Tibial nerve (tissue), 4 donors: ENCODE measurements at regions not wholly inside any gene's neighbourhood (a gene's known extent, or its start where the extent isn't known, plus 50 kb on each side); places are given as distances from the start of the nearest gene placed in this dataset.
"Not testable (repeated sequence)": the region's sequence is repeated elsewhere in the genome, so short reads cannot be mapped to it uniquely, and the experiment has no call there.

Experiments
- DNase-seq, 2 donors: peaks; one replicate each; pipeline ENCODE4 v3.0.0-alpha.2; 2019; ENCODE audit warnings: low spot score in 2 of 2
- H3K27ac ChIP-seq, 4 donors: fragments of 200-600 bp; sonication (generic) in 3 of 4; one replicate each; pipeline ENCODE4 v1.5.1; 2017 to 2019; ENCODE audit warnings: mild to moderate bottlenecking in 1 of 4
- H3K27me3 ChIP-seq, 2 donors: fragments of 200-600 bp; sonication (generic) in 1 of 2; one replicate each; pipeline versions ENCODE4 v1.5.1 to v1.6.0; 2017 to 2019
- H3K36me3 ChIP-seq, 3 donors: fragments of 200-600 bp; sonication (generic); one replicate each; pipeline ENCODE4 v1.5.1; 2018 to 2019
- H3K4me1 ChIP-seq, 4 donors: fragments of 200-600 bp; sonication (generic) in 3 of 4; one replicate each; pipeline ENCODE4 v1.5.1; 2017 to 2019
- H3K4me3 ChIP-seq, 4 donors: fragments of 200-600 bp; sonication (generic) in 3 of 4; one replicate each; pipeline ENCODE4 v1.5.1; 2017 to 2019; ENCODE audit warnings: mild to moderate bottlenecking in 1 of 4, moderate library complexity in 1 of 4
- H3K9me3 ChIP-seq, 4 donors: fragments of 200-600 bp; sonication (generic) in 3 of 4; one replicate each; pipeline ENCODE4 v1.5.1; 2017 to 2019
- CTCF ChIP-seq, 5 experiments: fragments of 200-600 bp in 3 of 5; fragments of 450-650 bp in 2 of 5; sonication (generic) in 3 of 5; IDR thresholded peaks; one replicate each; pipeline ENCODE4 v1.5.1; 2016 to 2019; ENCODE audit warnings: antibody characterized with exemption in 5 of 5, mild to moderate bottlenecking in 3 of 5, moderate library complexity in 2 of 5
- EP300 ChIP-seq, 2 donors: sonication (generic); formaldehyde crosslinking; IDR thresholded peaks; one replicate each; pipeline ENCODE4 v1.6.1; 2017; ENCODE audit warnings: antibody characterized with exemption in 2 of 2, mild to moderate bottlenecking in 1 of 2
- POLR2A ChIP-seq, 2 donors: fragments of 450-650 bp; IDR thresholded peaks; one replicate each; pipeline ENCODE4 v1.6.1; 2017; ENCODE audit warnings: antibody characterized with exemption in 2 of 2, mild to moderate bottlenecking in 2 of 2, moderate library complexity in 2 of 2
- WGBS, 2 donors: methylation state at CpG; one replicate each; pipeline ENCODE4 v1.1.5; 2018; 5-methylcytosine and 5-hydroxymethylcytosine counted together

GRCh38 chr18:49726675-49726963 is 86.7 kb downstream of the ACAA2 start:
- H3K9me3 ChIP-seq: no peaks in the 10 kb centered on the region

GRCh38 chr18:49725809-49726674 is 87.3 kb downstream of the ACAA2 start:
- Histone ChIP-seq H3K9me3 (no peaks in the 10 kb centered on the region), H3K4me3 (no peak overlapping the region), H3K36me3 (no peaks in the 10 kb centered on the region), H3K27ac (peak overlapping the region in 2 of 4 donors; percentile 25 to 68), H3K27me3 (no peaks in the 10 kb centered on the region), H3K4me1 (peaks cover 0 to 26% (median 0%) of the 10 kb centered on the region in 4 donors)
- WGBS, 2 donors: 39 to 53% methylated on average over 13 of the region's 13 CpGs
- peak; percentile 55 to 60 for DNase-seq
- TF ChIP-seq EP300 (IDR thresholded peaks at IDR 0.05) (no peak), CTCF (IDR thresholded peaks at IDR 0.05) (peak in 1 of 5 experiments; percentile 9)

More at GRCh38 chr18:49726675-49726963, 86.7 kb downstream of the ACAA2 start:
- H3K27me3 ChIP-seq: no peaks in the 10 kb centered on the region
- H3K4me3 ChIP-seq: no peak overlapping the region
- TF ChIP-seq POLR2A (IDR thresholded peaks at IDR 0.05) (no peak), CTCF (IDR thresholded peaks at IDR 0.05) (no peak), EP300 (IDR thresholded peaks at IDR 0.05) (no peak)
- WGBS, 2 donors: 86 to 89% methylated on average over 1 of the region's 1 CpG
- H3K4me1 ChIP-seq: peaks cover 0 to 26% (median 0%) of the 10 kb centered on the region in 4 donors
- H3K27ac ChIP-seq: peak overlapping the region in 2 of 4 donors; percentile 22 to 25
- no peak for DNase-seq
- H3K36me3 ChIP-seq: no peaks in the 10 kb centered on the region

GRCh38 chr18:49723648-49724180 is 89.6 kb downstream of the ACAA2 start:
- Histone ChIP-seq H3K9me3 (no peaks in the 10 kb centered on the region), H3K4me1 (peaks cover 0 to 14% (median 0%) of the 10 kb centered on the region in 4 donors), H3K36me3 (no peaks in the 10 kb centered on the region), H3K27ac (no peak overlapping the region), H3K4me3 (no peak overlapping the region), H3K27me3 (no peaks in the 10 kb centered on the region)
- WGBS, 2 donors: 18 to 24% methylated on average over 13 of the region's 13 CpGs
- no peak for DNase-seq
- no peak for TF ChIP-seq CTCF (IDR thresholded peaks at IDR 0.05)
- no peak for TF ChIP-seq POLR2A (IDR thresholded peaks at IDR 0.05)
- TF ChIP-seq EP300 (IDR thresholded peaks at IDR 0.05): no peak

- no peak for TF ChIP-seq CTCF (IDR thresholded peaks at IDR 0.05)
- TF ChIP-seq POLR2A (IDR thresholded peaks at IDR 0.05): no peak
- no peak for TF ChIP-seq EP300 (IDR thresholded peaks at IDR 0.05)
- Histone ChIP-seq H3K36me3 (no peaks in the 10 kb centered on the region), H3K27me3 (no peaks in the 10 kb centered on the region), H3K27ac (no peak overlapping the region), H3K9me3 (no peaks in the 10 kb centered on the region), H3K4me1 (peaks cover 0 to 14% (median 0%) of the 10 kb centered on the region in 4 donors), H3K4me3 (no peak overlapping the region)
- no peak for DNase-seq
- 58 to 69% methylated on average over 4 of the region's 4 CpGs for WGBS, 2 donors
Observed at GRCh38 chr18:49722477-49722876, 90.9 kb downstream of the ACAA2 start.

- Histone ChIP-seq H3K4me3 (no peak overlapping the region), H3K36me3 (no peaks in the 10 kb centered on the region), H3K27ac (no peak overlapping the region), H3K9me3 (no peaks in the 10 kb centered on the region), H3K4me1 (peaks cover 0 to 14% (median 0%) of the 10 kb centered on the region in 4 donors), H3K27me3 (no peaks in the 10 kb centered on the region)
- 84 to 92% methylated on average over 3 of the region's 3 CpGs for WGBS, 2 donors
- TF ChIP-seq EP300 (IDR thresholded peaks at IDR 0.05) (no peak), CTCF (IDR thresholded peaks at IDR 0.05) (no peak)
- no peak for DNase-seq
Observed at GRCh38 chr18:49721981-49722380, 91.4 kb downstream of the ACAA2 start.

GRCh38 chr18:49720944-49721343 is 92.4 kb downstream of the ACAA2 start:
- 96 to 97% methylated on average over 3 of the region's 3 CpGs for WGBS, 2 donors
- not testable (repeated sequence) for H3K36me3 ChIP-seq, H3K9me3 ChIP-seq, DNase-seq, H3K27ac ChIP-seq, H3K4me3 ChIP-seq, H3K27me3 ChIP-seq
- H3K4me1 ChIP-seq: peaks cover 0 to 12% (median 0%) of the 10 kb centered on the region in 4 donors
